A673 (cell line): ENCODE measurements at regions not wholly inside any gene's neighbourhood (a gene's known extent, or its start where the extent isn't known, plus 50 kb on each side); places are given as distances from the start of the nearest gene placed in this dataset.

ENCODE experiments used
- BruUV-seq: library from RNA; stranded (reverse); fragments of 400-500 nt; replicated peaks from 2 replicates; lab custom pipeline; 2021; lab: Mats Ljungman, UMichigan
- CTCF ChIA-PET: fragments of 300-600 bp; sonication (Branson Sonifier 250); formaldehyde crosslinking; loops from one replicate; lab custom pipeline; 2022; ENCODE audit warnings: antibody characterized with exemption; lab: Charles Lee
- POLR2A ChIA-PET: fragments of 300-600 bp; sonication (Branson Sonifier 250); formaldehyde crosslinking; loops from one replicate; lab custom pipeline; 2022; ENCODE audit warnings: antibody characterized with exemption; ENCODE audit not compliant: low non-redundant PET; lab: Charles Lee
- DNase-seq: peaks from one replicate; pipeline ENCODE4 v3.0.0-alpha.2; 2015; ENCODE audit warnings: low spot score
- H3K27ac ChIP-seq: fragments of 200-600 bp; sonication (generic); 2 replicates; pipeline ENCODE4 v1.5.1; 2016; ENCODE audit warnings: mixed run types, low read depth, mild to moderate bottlenecking, mixed read lengths, antibody characterized with exemption, low read length; ENCODE audit not compliant: poor library complexity, severe bottlenecking
- H3K27me3 ChIP-seq: fragments of 200-600 bp; sonication (generic); replicated peaks from 2 replicates; pipeline ENCODE4 v1.6.1; 2017; ENCODE audit warnings: mixed run types, low read depth, mild to moderate bottlenecking, mixed read lengths, antibody characterized with exemption, low read length; ENCODE audit not compliant: insufficient read depth, poor library complexity
- H3K36me3 ChIP-seq: fragments of 200-600 bp; sonication (generic); 2 replicates; pipeline ENCODE4 v1.6.1; 2016; ENCODE audit warnings: mixed run types, mild to moderate bottlenecking, mixed read lengths, antibody characterized with exemption, low read length; ENCODE audit not compliant: insufficient read depth, poor library complexity, severe bottlenecking
- H3K4me1 ChIP-seq: fragments of 200-600 bp; sonication (generic); 2 replicates; pipeline ENCODE4 v1.6.1; 2017; ENCODE audit warnings: mixed run types, mild to moderate bottlenecking, mixed read lengths, antibody characterized with exemption, low read length; ENCODE audit not compliant: insufficient read depth, poor library complexity, severe bottlenecking
- H3K4me3 ChIP-seq: fragments of 200-600 bp; sonication (generic); 2 replicates; pipeline ENCODE4 v1.5.1; 2016; ENCODE audit warnings: low read depth, mixed run types, mild to moderate bottlenecking, mixed read lengths, low read length; ENCODE audit not compliant: poor library complexity, severe bottlenecking
- H3K9me3 ChIP-seq: fragments of 200-600 bp; sonication (generic); 2 replicates; pipeline ENCODE4 v1.6.1; 2016; ENCODE audit warnings: mixed run types, low read depth, mild to moderate bottlenecking, mixed read lengths, antibody characterized with exemption, low read length; ENCODE audit not compliant: poor library complexity, severe bottlenecking
- CTCF ChIP-seq: fragments of 300-800, 200-600 bp; sonication (generic); conservative IDR thresholded peaks from 2 replicates; pipeline ENCODE4 v1.5.1; 2017; ENCODE audit warnings: low read depth, mild to moderate bottlenecking, antibody characterized with exemption, low read length, moderate library complexity, mixed read lengths
- EZH2 ChIP-seq: fragments of 200-600 bp; sonication (generic); IDR thresholded peaks from 2 replicates; pipeline ENCODE4 v1.6.1; 2017; ENCODE audit warnings: borderline replicate concordance, low read depth, mild to moderate bottlenecking, mixed read lengths, antibody characterized with exemption, low read length; ENCODE audit not compliant: poor library complexity, severe bottlenecking
- intact Hi-C: fragments of 100-400 bp; cut with micrococcal nuclease; formaldehyde crosslinking; loops from one replicate; pipeline ENCODE4 v1.10.0; 2022; ENCODE audit not compliant: unreplicated experiment

- H3K36me3 ChIP-seq, result no peaks in the 10 kb centered on the region
- TF ChIP-seq CTCF, result no peak
- no peak for TF ChIP-seq EZH2
- BruUV-seq, result no TSS peak
- CTCF ChIA-PET, result no interaction called here
- H3K4me3 ChIP-seq, result no peak overlapping the region
- H3K27ac ChIP-seq, result no peak overlapping the region
- H3K9me3 ChIP-seq, result peaks cover 35% of the 10 kb centered on the region
- no peaks in the 10 kb centered on the region for H3K4me1 ChIP-seq
- POLR2A ChIA-PET, result no interaction called here
- H3K27me3 ChIP-seq, result no peaks in the 10 kb centered on the region
- intact Hi-C loops, result no loop called here
- DNase-seq, result no peak
Observed at GRCh38 chr11:29756871-29757270, 260.0 kb downstream of the KCNA4 start.

DNA sequence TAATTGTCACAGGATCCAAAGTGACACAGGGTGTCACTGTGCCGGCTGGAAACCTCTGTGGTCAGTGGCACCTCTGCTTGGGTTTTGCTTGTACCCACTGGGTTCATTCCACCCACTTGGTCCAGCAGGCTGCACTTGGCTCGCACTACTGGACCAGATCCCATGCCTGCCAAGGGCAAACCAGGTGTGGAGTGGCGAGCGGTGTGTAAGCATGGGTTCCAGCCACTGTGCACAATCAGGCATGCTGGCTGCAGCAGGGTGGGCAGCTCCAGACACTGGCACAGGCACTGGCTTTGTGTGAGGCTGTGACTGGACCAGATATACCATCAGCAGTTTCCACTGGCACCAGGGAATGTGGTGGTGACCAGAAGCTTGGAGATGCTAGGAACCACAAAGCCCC lies 261.4 kb downstream of the KCNA4 start:
- DNase-seq, result no peak

GRCh38 chr11:29751618-29752017 lies 265.2 kb downstream of the KCNA4 start:
- Histone ChIP-seq H3K4me3 (no peak overlapping the region), H3K27ac (no peak overlapping the region), H3K27me3 (no peaks in the 10 kb centered on the region), H3K4me1 (no peaks in the 10 kb centered on the region), H3K36me3 (no peaks in the 10 kb centered on the region), H3K9me3 (peaks cover 25% of the 10 kb centered on the region)
- BruUV-seq, result no TSS peak
- ChIA-PET POLR2A (no interaction called here), CTCF (no interaction called here)
- DNase-seq, result no peak
- TF ChIP-seq CTCF (no peak), EZH2 (no peak)
- intact Hi-C loops, result no loop called here

More for the DNA sequence above, 261.4 kb downstream of the KCNA4 start:
- POLR2A ChIA-PET, result no interaction called here
- TF ChIP-seq CTCF (no peak), EZH2 (no peak)
- H3K27me3 ChIP-seq, result no peaks in the 10 kb centered on the region
- peaks cover 39% of the 10 kb centered on the region for H3K9me3 ChIP-seq
- BruUV-seq, result no TSS peak
- no peak overlapping the region for H3K27ac ChIP-seq
- no peaks in the 10 kb centered on the region for H3K4me1 ChIP-seq
- intact Hi-C loops, result no loop called here
- CTCF ChIA-PET, result no interaction called here
- no peak overlapping the region for H3K4me3 ChIP-seq
- H3K36me3 ChIP-seq, result no peaks in the 10 kb centered on the region
